ENCODE measurements at regions not wholly inside any gene's neighbourhood (a gene's known extent, or its start where the extent isn't known, plus 50 kb on each side); places are given as distances from the start of the nearest gene placed in this dataset.

GRCh38 chr7:52712938-52713337 lies 322.5 kb upstream of the POM121L12 start:
- TF ChIP-seq CTCF (conservative IDR thresholded peaks at IDR 0.05) (no peak), EZH2 (IDR thresholded peaks at IDR 0.05; ENCODE audit: low read depth) (no peak)
